Colonic mucosa (tissue), 4 donors: ENCODE measurements at regions not wholly inside any gene's neighbourhood (a gene's known extent, or its start where the extent isn't known, plus 50 kb on each side); places are given as distances from the start of the nearest gene placed in this dataset.

Source experiments
- DNase-seq: peaks from one replicate; pipeline ENCODE4 v3.0.0-alpha.2; 2020
- H3K27ac ChIP-seq: fragments of 200-600 bp; one replicate; pipeline ENCODE4 v1.8.0; 2021
- H3K27me3 ChIP-seq: fragments of 200-600 bp; one replicate; pipeline ENCODE4 v1.8.0; 2021
- H3K36me3 ChIP-seq: fragments of 200-600 bp; one replicate; pipeline ENCODE4 v1.8.0; 2021
- H3K4me1 ChIP-seq: fragments of 200-600 bp; one replicate; pipeline ENCODE4 v1.8.0; 2021; ENCODE audit warnings: mild to moderate bottlenecking
- H3K4me3 ChIP-seq: fragments of 200-600 bp; one replicate; pipeline ENCODE4 v1.8.0; 2021
- H3K9ac ChIP-seq, 2 donors: one replicate each; pipeline ENCODE4 v1.7.0; 2013; ENCODE audit warnings: control low read depth in 2 of 2, low read depth in 2 of 2, low read length in 2 of 2
- H3K9me3 ChIP-seq: fragments of 200-600 bp; one replicate; pipeline ENCODE4 v1.8.0; 2021
- CTCF ChIP-seq: fragments of 200-600 bp; IDR thresholded peaks from one replicate; pipeline ENCODE4 v1.8.0; 2022; ENCODE audit warnings: antibody characterized with exemption, mild to moderate bottlenecking
- intact Hi-C: fragments of 100-400 bp; cut with DNase I; formaldehyde crosslinking; loops from one replicate; pipeline ENCODE4 v1.14.1; 2022
- donor health status: healthy.
- donor health status: DM: no; HTN: no; CAD: no.
- donor health status: DM: no; HTN: no; CAD: no.

DNA sequence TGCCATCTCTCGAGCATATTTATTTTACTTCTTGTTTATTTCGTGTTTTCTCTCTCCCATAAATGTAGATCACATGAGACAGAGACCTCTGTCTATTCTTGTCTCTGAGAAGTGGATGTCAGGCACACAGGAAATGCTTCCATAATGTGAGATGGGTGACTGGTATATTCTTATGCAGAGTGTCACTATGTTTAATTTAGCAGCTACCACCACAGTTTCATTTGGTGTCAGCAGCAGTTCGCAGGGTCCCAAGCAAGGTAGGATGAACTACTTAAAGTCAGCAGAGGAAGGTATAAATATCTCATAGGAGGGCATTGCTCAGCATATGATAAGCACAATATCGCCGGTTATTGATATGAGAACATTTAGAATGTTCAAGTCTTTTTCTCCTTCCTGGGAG is 180.9 kb upstream of the CNTN1 start:
- no peak overlapping the region for H3K9ac ChIP-seq
- no peaks in the 10 kb centered on the region for H3K4me1 ChIP-seq
- intact Hi-C loops: no loop called here
- no peaks in the 10 kb centered on the region for H3K9me3 ChIP-seq
- no peaks in the 10 kb centered on the region for H3K36me3 ChIP-seq
- TF ChIP-seq CTCF: no peak
- H3K27me3 ChIP-seq: no peaks in the 10 kb centered on the region
- DNase-seq: no peak
- no peak overlapping the region for H3K27ac ChIP-seq
- no peak overlapping the region for H3K4me3 ChIP-seq

GRCh38 chr12:40515041-40515816 is 177.0 kb upstream of the CNTN1 start:
- Histone ChIP-seq H3K9ac (no peak overlapping the region), H3K27ac (no peak overlapping the region), H3K4me3 (no peak overlapping the region), H3K4me1 (no peaks in the 10 kb centered on the region), H3K9me3 (no peaks in the 10 kb centered on the region), H3K36me3 (no peaks in the 10 kb centered on the region), H3K27me3 (no peaks in the 10 kb centered on the region)
- DNase-seq: no peak
- TF ChIP-seq CTCF: no peak
- intact Hi-C loops: no loop called here

DNA sequence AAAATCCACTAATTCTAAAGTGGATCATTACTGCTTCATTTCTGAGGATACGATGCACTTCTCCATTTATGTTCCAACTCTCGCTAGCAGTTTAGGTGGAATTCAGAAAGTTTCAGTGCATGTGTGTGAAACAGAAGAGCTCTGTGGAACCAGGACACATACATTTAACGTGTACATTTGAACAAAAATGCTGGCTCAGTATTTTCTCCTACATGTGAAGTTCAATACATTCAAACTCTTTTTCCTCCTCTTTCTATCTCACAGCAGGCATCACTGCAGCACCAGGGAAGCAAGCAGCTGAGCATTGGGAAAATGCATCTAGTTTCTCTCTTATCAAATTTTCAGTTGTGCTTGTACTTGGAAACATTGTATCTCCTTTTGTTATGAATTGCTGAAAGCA is 169.4 kb upstream of the CNTN1 start:
- Histone ChIP-seq H3K27me3 (no peaks in the 10 kb centered on the region), H3K36me3 (no peaks in the 10 kb centered on the region), H3K4me3 (no peak overlapping the region), H3K9ac (no peak overlapping the region), H3K27ac (no peak overlapping the region), H3K9me3 (no peaks in the 10 kb centered on the region), H3K4me1 (no peaks in the 10 kb centered on the region)
- no peak for DNase-seq
- no peak for TF ChIP-seq CTCF
- intact Hi-C loops: no loop called here

GRCh38 chr12:40525054-40525453 is 167.2 kb upstream of the CNTN1 start:
- intact Hi-C loops: no loop called here
- no peaks in the 10 kb centered on the region for H3K9me3 ChIP-seq
- no peak overlapping the region for H3K4me3 ChIP-seq
- no peaks in the 10 kb centered on the region for H3K27me3 ChIP-seq
- no peak overlapping the region for H3K9ac ChIP-seq
- H3K36me3 ChIP-seq: no peaks in the 10 kb centered on the region
- DNase-seq: no peak
- no peaks in the 10 kb centered on the region for H3K4me1 ChIP-seq
- no peak for TF ChIP-seq CTCF
- H3K27ac ChIP-seq: no peak overlapping the region

- DNase-seq: no peak
- no peaks in the 10 kb centered on the region for H3K4me1 ChIP-seq
- H3K9me3 ChIP-seq: no peaks in the 10 kb centered on the region
- intact Hi-C loops: no loop called here
- no peak overlapping the region for H3K27ac ChIP-seq
- H3K9ac ChIP-seq: no peak overlapping the region
- no peaks in the 10 kb centered on the region for H3K27me3 ChIP-seq
- no peaks in the 10 kb centered on the region for H3K36me3 ChIP-seq
- H3K4me3 ChIP-seq: no peak overlapping the region
- no peak for TF ChIP-seq CTCF
Measured at GRCh38 chr12:40534828-40535227, 157.4 kb upstream of the CNTN1 start.
